ENCODE measurements at regions not wholly inside any gene's neighbourhood (a gene's known extent, or its start where the extent isn't known, plus 50 kb on each side); places are given as distances from the start of the nearest gene placed in this dataset.

- ChIA-PET CTCF (no interaction called here), POLR2A (no interaction called here)
- H3K4me3 Mint-ChIP-seq: no peak overlapping the region
- peaks cover 34% of the 10 kb centered on the region for H3K4me1 Mint-ChIP-seq
- H3K27ac Mint-ChIP-seq: no peak overlapping the region
- no peak for ATAC-seq
- peaks cover 1% of the 10 kb centered on the region; the same call in 1 of the 2 replicates for H3K36me3 Mint-ChIP-seq
- peaks cover 6% of the 10 kb centered on the region for H3K9me3 Mint-ChIP-seq
- no peak for DNase-seq (ENCODE audit: low spot score)
- TF ChIP-seq NFATC4 (CRISPR knock-in tag; IDR thresholded peaks at IDR 0.05): no peak
- H3K27me3 Mint-ChIP-seq (ENCODE audit: low read depth): no peaks in the 10 kb centered on the region
These were observed 725.3 kb upstream of the SEMA6A start for GRCh38 chr5:117299936-117300328.

DNA sequence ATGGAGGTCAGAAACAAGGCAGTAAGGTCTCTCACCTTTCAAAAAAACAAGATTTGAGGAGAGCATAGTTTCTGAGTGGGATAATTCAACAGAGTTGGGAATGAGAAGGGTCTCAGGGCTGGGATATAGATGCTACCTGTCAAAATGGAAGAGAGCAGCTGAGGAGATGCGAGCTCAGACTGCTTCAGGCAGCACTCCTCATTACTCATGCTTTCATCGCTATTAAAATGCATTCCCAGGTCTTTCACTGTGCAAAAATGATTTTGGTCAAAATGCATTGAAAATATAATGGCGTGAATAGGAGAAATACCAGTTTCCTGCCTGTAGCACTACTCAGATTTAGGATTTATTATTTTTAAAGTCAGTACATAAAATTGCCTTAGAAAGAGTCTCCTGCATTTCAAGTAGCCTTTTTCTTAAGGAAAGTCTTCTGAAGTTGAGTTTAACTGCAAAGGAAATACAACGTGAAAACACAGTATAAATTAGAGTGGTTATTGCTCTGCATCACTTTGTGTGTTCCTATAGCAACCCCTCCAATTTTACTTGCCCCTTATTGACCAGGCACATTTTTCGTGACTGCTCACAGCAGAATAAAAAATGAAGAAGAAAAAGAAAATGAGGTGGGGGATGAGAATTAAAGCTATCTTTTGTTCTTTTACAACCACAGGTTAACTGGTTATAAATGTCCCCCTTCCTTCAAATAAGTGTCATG lies 724.8 kb upstream of the SEMA6A start:
- CTCF ChIA-PET: no interaction called here
- no peak overlapping the region for H3K27ac Mint-ChIP-seq
- TF ChIP-seq, protein P1, sequence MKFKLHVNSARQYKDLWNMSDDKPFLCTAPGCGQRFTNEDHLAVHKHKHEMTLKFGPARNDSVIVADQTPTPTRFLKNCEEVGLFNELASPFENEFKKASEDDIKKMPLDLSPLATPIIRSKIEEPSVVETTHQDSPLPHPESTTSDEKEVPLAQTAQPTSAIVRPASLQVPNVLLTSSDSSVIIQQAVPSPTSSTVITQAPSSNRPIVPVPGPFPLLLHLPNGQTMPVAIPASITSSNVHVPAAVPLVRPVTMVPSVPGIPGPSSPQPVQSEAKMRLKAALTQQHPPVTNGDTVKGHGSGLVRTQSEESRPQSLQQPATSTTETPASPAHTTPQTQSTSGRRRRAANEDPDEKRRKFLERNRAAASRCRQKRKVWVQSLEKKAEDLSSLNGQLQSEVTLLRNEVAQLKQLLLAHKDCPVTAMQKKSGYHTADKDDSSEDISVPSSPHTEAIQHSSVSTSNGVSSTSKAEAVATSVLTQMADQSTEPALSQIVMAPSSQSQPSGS (CRISPR knock-in tag; IDR thresholded peaks at IDR 0.05; ENCODE audit: borderline replicate concordance, low read depth): no peak
- TF ChIP-seq ZNF532 (CRISPR knock-in tag; IDR thresholded peaks at IDR 0.05; ENCODE audit: borderline replicate concordance): no peak
- TF ChIP-seq, protein P2, sequence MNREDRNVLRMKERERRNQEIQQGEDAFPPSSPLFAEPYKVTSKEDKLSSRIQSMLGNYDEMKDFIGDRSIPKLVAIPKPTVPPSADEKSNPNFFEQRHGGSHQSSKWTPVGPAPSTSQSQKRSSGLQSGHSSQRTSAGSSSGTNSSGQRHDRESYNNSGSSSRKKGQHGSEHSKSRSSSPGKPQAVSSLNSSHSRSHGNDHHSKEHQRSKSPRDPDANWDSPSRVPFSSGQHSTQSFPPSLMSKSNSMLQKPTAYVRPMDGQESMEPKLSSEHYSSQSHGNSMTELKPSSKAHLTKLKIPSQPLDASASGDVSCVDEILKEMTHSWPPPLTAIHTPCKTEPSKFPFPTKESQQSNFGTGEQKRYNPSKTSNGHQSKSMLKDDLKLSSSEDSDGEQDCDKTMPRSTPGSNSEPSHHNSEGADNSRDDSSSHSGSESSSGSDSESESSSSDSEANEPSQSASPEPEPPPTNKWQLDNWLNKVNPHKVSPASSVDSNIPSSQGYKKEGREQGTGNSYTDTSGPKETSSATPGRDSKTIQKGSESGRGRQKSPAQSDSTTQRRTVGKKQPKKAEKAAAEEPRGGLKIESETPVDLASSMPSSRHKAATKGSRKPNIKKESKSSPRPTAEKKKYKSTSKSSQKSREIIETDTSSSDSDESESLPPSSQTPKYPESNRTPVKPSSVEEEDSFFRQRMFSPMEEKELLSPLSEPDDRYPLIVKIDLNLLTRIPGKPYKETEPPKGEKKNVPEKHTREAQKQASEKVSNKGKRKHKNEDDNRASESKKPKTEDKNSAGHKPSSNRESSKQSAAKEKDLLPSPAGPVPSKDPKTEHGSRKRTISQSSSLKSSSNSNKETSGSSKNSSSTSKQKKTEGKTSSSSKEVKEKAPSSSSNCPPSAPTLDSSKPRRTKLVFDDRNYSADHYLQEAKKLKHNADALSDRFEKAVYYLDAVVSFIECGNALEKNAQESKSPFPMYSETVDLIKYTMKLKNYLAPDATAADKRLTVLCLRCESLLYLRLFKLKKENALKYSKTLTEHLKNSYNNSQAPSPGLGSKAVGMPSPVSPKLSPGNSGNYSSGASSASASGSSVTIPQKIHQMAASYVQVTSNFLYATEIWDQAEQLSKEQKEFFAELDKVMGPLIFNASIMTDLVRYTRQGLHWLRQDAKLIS (CRISPR knock-in tag; IDR thresholded peaks at IDR 0.05; ENCODE audit: borderline replicate concordance): no peak
- no peak for TF ChIP-seq ZNF232 (CRISPR knock-in tag; IDR thresholded peaks at IDR 0.05)
- no peak for TF ChIP-seq NR3C1 (CRISPR knock-in tag; conservative IDR thresholded peaks at IDR 0.05; ENCODE audit: low read depth)
- no peak for TF ChIP-seq ZNF423 (CRISPR knock-in tag; IDR thresholded peaks at IDR 0.05)
- no peak for TF ChIP-seq ARID4B (CRISPR knock-in tag; IDR thresholded peaks at IDR 0.05; ENCODE audit: borderline replicate concordance)
- TF ChIP-seq ZBTB21 (CRISPR knock-in tag; IDR thresholded peaks at IDR 0.05; ENCODE audit: borderline replicate concordance): no peak
- no peak for TF ChIP-seq TEAD1 (CRISPR knock-in tag; IDR thresholded peaks at IDR 0.05)
- no peak for TF ChIP-seq RORB (CRISPR knock-in tag; IDR thresholded peaks at IDR 0.05)
- no peak for TF ChIP-seq FOXP4 (CRISPR knock-in tag; IDR thresholded peaks at IDR 0.05)
- no peak for TF ChIP-seq FOXK1 (CRISPR knock-in tag; IDR thresholded peaks at IDR 0.05)
- TF ChIP-seq, protein P3, sequence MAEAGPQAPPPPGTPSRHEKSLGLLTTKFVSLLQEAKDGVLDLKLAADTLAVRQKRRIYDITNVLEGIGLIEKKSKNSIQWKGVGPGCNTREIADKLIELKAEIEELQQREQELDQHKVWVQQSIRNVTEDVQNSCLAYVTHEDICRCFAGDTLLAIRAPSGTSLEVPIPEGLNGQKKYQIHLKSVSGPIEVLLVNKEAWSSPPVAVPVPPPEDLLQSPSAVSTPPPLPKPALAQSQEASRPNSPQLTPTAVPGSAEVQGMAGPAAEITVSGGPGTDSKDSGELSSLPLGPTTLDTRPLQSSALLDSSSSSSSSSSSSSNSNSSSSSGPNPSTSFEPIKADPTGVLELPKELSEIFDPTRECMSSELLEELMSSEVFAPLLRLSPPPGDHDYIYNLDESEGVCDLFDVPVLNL (CRISPR knock-in tag; IDR thresholded peaks at IDR 0.05; ENCODE audit: borderline replicate concordance, low read depth): no peak
- no peak for TF ChIP-seq IRF2 (CRISPR knock-in tag; IDR thresholded peaks at IDR 0.05; ENCODE audit: borderline replicate concordance, low read depth)

More for the DNA sequence above, 724.8 kb upstream of the SEMA6A start:
- H3K36me3 Mint-ChIP-seq: peaks cover 5% of the 10 kb centered on the region
- POLR2A ChIA-PET: no interaction called here
- peaks cover 11% of the 10 kb centered on the region for H3K9me3 Mint-ChIP-seq
- ATAC-seq: no peak
- H3K27me3 Mint-ChIP-seq (ENCODE audit: low read depth): no peaks in the 10 kb centered on the region
- no peak overlapping the region for H3K4me3 Mint-ChIP-seq
- no peak for DNase-seq (ENCODE audit: low spot score)
- peaks cover 34% of the 10 kb centered on the region for H3K4me1 Mint-ChIP-seq
